HG03571 (cell line): ENCODE measurements at regions not wholly inside any gene's neighbourhood (a gene's known extent, or its start where the extent isn't known, plus 50 kb on each side); places are given as distances from the start of the nearest gene placed in this dataset.

Source experiments
- ATAC-seq: cut with Tn5 transposase; IDR thresholded peaks from one replicate; pipeline ENCODE4 v1.9.1; 2021; ENCODE audit not compliant: unreplicated experiment

DNA sequence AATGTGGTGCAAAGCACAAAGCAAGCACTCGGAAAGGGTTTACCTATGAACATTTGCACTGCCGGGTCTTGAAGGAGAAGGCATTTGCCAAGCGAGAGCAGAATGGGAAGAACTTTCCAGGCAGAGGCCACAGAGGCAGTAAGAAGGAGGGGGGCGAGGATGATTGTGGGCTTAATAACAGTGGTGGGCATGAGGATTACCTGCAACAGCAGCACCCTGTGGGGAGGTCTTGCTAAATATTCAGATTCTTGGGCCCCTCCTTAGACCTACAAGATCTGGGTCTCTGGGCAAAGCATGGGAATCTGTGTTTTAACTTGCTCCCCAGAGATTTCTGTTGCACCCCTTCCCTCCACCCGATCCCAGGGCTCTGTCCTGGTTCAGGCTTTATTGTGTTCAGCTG lies 75.1 kb upstream of the ZBED5 start:
- ATAC-seq, result no peak

DNA sequence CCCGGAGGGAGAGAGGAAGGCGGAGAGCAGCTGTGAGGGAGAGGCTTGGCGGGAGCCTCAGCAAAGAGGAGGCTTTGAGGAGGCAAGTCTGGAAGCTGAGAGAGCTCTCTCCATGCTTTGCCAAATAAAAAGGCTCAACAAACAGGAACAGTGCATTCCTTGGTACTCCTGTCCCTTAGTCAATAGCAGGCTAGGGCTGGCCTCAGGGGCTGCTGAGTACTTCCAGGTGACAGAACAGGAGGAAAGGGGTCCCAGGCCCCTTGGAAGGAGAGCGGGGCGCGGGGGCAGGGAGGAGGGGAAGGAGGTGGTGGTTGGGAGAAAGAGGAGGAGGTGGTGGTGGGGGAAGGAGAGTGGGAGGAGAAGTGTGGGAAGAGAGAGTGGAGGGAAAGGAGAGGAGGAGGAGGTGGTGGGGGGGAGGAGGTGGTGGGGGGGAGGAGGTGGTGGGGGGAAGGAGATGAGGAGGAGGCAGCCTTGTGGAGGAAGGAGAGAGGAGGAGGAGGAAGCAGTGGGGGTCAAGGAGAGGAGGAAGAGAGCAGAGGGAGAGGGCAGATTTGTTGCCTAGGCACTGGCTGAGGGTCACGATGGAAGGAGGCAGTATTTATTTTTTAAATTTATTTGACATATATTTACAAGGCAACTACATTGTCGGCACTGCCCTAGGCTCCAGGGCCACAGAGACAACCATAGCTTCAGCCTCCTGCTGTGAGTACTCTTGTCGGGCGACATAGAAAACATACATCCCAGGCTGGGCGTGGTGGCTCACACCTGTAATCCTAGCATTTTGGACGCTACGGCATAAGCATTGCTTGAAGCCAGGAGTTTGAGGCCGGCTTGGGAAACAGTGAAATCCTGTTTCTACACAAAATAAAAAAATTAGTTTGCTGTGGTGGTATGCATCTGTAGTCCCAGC lies 74.2 kb upstream of the ZBED5 start:
- ATAC-seq, result no peak

DNA sequence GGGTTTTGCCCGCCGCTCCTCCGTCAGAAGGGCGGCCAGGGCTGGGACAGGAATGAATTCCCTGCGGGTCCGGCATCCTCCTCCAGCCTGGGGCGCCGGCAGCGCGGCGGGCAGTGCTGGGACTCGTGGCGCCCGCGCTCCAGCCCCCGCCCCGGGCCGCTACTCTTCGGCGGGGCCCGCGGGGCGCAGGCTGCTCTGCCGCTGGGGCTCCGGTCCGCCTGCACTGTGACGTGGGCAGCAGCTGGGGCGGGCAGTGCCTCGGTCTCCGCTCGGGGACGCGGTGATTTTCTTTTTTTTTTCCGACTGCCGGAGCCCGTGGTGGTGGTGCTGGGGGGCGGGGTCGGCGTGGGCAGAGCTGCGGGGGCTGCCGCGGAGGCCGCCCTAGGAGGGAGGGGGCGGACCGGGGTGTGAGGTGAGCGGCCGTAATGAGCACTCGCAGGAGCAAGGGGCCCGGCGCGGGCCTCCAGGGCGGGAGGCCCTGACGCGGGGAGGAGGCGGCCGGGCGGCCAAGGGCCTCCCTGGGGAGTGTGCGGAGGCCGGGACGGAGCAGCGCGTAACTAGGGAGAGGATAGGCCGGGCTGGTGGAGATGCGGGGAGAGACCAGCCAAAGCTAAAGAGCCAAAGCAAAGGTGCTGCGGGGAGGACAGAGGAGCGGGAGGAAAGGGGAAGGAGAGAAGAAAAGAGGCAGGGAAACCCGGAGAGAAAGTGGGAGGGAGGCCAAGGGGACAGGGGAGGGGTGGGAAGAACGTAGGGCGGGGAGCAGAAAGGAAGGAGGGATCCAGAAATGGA lies 73.3 kb upstream of the ZBED5 start:
- no peak for ATAC-seq

DNA sequence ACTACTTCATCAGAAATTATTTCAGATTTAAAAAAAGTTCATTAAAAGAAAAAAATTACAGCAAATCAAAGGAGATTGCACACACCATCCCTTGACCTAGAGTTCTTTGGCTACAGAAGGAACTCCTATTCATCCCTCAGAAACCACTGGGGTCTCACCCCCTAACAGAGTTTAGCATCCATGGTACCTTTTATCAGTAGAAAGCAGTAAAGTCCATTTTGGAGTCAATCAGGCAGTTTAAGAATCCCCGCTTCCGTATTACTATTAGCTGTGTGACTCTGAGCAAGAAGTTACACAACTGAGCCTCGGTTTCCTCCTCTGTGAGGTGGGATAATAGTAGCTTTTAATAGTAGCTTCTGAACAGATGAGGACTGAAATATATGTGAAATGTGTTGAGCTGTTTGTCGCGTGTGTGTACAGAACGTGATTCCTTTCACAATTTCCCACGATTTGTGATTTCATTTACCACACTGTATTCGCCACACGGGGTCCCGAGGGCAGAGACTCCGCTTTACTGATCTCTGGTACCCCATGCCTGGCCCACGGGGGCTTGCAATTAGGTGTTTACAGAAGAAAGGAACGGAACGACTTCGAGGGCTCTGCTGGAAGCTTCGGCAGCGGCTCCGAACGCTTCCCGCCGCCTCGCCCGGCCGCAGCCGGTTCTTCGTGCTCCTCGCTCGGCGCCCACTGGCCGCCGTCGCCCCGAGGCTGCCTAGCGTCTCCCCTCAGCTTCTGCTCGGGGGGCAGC lies 72.5 kb upstream of the ZBED5 start:
- ATAC-seq, result no peak

DNA sequence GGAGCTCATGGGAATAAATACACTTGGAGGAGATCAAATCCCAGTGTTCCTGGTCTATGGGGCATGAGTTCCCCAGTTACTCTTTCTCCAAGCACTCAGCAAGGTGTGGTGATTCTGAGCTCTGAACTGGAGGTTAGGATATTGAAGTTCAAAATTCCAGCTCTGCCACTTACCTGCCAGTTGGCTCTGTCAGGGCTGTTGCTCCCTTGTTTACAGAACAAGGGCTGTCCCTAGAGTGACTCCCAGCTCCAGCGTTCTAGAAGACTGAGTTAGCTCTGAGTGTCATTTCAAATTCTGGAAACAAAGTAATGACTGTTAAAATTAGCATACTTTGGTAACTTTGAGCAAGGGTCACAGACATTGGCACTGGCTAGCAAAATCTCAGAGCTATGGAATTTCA lies 69.7 kb upstream of the ZBED5 start:
- no peak for ATAC-seq

DNA sequence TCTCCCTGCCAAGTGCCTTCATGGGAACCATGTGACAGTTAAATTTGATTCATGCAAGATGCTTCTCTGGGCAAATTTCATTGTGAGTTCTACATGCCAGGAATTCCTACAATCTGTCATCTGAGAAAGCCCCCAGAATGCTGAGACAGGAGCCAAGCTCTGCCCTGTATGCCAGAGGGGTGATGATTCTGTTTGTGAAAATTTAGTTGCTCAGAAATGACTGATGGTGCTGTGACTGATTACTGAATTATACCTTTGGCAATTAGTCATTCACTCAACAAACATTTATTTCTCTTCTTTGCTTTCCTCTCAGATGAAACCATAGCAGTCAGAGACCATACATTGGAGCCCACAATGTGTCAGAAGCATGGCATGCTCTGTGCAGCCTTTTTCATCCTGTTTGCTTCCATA lies 69.0 kb upstream of the ZBED5 start:
- no peak for ATAC-seq

DNA sequence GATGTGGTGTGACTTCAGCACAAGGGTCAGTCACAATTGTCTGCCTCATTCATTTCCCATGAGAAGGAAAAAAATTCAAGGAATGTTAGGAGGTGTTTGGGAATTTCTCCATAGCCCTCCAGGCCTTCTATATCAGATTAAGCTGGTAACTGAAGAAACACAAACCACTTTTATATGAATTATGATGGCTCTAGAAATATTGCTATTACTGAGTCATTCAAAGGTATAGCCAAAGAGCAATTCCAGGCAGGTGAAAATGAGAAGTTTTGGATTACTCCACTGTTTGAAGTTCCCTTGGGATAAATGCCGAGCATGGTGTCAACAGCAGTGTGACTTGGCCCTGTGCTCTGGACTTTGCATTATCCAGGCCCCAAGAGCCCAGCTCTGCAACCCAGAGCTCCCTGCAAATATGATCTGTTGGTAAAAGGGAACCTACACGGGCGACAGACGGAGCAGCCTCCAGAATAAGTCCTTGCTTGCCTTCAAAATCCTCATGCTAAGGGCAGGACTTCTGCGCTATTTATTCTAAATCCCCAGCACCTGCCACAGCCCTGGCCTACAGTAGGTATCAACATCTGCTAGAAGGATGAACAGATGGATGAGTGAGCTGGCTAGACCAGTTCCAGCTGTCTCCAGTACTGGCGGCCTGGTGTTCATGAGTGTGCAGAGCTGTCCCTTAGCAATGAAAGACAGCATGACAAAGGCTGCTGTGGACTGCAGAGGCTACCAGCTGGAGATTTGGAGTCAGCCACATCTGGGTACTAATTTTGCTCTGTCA lies 67.5 kb upstream of the ZBED5 start:
- no peak for ATAC-seq

DNA sequence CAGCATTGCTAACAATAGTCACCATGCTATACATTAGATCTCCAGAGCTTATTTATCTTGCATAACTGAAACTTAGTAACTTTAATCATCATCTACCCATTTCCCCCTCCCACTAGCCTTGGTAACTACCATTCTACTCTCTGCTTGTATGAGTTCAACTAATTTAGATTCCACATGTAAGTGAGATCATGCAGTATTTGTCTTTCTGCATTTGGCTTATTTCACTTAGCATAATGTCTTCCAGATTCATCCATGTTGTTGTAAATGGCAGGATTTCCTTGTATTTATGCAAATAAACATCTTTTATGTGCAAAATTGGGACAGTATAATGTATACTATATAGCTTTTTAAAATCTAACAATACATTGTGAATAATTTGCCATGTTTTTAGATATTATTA lies 66.0 kb upstream of the ZBED5 start:
- ATAC-seq, result no peak

DNA sequence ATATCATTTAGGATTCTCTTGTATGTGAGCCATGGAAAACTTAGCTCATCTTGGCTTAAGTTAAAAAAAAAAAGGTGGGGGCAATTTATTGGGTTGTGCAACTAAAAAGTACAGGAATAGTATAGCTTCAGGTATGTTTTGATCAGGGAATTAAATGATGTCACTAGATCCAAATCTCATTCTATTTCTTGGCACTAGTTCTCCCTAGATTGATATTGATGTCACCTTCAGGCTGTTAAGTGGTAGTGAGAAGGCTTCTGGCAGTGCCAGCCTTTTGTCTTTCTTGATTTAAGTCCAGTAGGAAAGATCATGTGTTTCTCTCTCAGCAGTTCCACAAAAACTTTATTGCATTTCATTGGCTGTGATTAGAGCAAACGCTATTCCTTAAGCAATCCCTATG lies 65.0 kb upstream of the ZBED5 start:
- ATAC-seq, result no peak

DNA sequence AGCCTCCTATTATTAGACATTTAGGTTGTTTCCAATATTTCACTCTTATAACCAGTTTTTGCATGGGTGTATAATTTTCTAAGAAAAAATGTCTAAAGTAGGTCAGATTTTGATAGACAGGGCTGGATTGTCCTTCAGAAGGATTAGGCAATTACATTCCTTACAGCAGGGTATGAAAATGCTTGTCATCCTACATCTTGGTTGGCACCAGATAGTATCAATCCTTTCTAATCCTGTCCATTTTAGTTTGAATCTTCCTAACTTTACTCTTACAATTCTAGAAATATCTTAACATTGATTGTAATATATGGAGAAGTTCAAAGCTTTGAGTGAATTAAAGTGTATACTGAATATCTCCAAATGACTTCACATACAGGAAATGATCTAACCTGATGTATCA lies 63.0 kb upstream of the ZBED5 start:
- no peak for ATAC-seq

DNA sequence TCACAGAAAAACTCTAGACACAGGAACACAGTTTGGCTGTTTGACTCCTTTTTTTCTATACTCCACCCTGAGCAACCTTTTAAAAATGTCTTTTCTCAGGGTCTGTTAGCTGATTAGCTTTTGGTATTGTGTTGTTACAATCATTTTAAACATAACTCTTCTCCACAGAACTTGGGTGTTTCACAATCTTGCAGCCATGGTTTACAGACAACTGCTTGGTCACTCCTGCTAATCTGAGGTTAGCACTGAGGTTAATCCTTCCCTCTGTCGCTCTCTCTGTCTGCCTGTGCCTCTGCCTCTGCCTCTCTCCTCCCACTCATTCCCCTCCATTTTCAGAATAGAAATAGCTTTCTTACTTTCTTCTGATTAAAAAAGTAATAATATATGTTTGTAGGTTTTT lies 62.4 kb upstream of the ZBED5 start:
- no peak for ATAC-seq

DNA sequence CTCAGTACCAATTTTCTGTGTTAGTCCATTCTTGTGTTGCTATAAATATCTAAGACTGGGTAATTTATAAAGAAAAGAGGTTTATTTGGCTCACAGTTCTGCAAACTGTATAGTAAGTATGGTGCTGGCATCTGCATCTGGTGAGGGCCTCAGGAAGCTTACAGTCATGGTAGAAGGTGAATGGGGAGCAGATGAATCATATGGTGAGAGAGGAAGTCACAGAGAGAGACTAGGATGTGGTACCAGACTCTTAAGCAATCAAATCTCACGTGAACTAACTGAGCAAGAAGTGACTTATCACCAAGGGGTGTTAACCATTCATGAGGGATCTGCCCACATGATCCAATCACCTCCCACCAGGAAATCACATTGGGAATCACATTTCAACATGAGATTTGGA lies 60.8 kb upstream of the ZBED5 start:
- no peak for ATAC-seq

DNA sequence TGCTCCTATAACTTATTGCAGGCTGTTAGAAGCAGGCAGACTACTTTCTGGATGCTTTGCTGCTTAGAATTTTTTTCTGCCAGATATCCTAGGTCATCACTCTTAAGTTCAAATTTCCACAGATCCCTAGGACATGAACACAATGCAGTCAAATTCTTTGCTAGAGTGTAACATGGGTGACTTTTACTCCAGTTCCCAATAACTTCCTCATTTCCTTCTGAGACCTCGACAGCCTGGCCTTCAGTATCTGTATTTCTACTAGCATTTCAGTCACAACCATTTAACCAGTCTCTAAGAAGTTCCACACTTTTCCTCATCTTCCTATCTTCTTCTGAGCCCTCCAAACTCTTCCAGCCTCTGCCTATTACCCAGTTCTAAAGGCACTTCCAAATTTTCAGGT lies 60.4 kb upstream of the ZBED5 start:
- ATAC-seq, result no peak

DNA sequence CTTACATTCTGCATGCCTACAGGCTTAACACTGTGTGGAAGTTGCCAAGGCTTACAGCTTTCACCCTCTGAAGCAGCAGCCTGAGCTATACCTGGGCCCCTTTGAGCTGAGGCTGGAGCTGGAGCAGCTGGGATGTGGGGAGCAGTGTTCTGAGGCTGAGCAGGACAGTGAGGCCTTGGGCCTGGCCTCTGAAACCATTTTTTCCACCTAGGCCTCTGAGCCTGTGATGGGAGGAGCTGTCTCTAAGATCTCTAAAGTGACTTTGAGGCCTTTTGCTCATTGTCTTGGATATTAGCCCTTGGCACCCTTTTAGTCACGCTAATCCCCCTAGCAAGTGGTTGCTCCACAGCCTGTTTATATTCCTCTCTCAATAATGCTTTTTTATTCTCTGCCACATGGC lies 59.9 kb upstream of the ZBED5 start:
- no peak for ATAC-seq

DNA sequence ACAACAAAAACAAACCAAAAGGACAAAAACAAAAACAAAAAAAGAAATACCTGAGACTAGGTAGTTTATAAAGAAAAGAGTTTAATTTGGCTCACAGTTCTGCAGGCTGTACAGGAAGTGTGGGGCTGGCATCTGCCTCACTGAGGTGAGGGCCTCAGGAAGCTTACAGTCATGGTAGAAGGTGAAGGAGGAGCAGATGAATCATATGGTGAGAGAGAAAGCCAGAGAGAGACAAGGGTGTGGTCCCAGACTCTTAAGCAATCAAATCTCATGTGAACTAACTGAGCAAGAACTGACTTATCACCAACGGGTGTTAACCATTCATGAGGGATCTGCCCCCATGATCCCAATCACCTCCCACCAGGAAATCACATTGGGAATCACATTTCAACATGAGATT lies 58.8 kb upstream of the ZBED5 start:
- no peak for ATAC-seq

DNA sequence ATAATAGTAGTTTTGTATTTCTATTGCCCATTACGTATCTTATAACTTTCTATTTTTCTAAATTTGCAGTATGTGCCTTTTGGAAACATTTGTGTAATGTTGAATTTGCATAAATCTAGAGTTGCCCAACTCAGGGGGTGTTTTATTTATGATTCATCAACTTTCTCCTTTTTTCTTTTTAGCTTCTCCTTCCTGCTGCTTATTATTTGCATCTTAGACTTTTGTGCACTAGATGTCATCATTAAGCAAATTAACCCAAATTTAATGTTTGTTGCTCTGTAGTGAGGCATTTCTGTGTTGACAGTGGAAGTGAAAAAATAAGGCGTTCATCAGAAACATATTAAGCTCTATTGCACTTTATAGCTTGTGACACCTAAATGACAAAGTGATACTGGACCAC lies 56.2 kb upstream of the ZBED5 start:
- ATAC-seq, result no peak

DNA sequence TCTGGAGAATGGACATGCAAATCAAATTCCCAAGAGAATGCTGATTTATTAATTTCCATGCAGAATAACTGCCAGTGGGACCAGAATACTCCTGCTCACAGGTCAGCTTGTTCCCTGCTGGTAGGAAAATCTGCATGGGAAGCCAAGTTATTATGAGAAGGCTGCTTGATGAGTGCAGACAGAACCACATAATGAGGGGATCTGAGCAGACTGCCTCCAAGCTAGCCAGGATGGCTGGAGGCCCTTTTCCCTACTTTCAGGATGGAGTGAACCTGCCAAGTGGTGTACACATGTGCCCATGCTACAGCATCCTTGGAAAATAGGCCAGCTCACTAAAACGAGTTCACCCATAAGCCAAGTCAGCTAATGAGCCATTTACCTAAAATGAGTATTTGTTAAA lies 55.2 kb upstream of the ZBED5 start:
- ATAC-seq, result no peak

DNA sequence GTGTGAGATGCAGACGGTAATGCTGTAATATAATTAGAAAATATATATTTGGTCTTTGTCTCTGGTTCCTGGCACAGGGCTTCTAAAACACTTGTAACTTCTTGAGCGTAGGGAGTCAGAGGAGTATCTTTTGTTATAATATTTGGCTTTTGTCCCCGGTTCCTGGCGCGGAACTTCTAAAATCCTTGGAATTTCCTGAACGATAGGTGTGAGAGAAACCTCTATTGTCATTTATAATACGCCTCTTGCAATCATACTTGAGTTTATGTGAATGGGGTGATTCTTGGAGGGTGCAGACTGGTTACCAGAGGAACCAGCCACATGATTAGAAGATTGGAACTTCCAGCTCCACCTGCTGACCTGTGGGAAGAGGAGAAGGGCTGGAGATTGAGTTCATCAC lies 54.1 kb upstream of the ZBED5 start:
- no peak for ATAC-seq

DNA sequence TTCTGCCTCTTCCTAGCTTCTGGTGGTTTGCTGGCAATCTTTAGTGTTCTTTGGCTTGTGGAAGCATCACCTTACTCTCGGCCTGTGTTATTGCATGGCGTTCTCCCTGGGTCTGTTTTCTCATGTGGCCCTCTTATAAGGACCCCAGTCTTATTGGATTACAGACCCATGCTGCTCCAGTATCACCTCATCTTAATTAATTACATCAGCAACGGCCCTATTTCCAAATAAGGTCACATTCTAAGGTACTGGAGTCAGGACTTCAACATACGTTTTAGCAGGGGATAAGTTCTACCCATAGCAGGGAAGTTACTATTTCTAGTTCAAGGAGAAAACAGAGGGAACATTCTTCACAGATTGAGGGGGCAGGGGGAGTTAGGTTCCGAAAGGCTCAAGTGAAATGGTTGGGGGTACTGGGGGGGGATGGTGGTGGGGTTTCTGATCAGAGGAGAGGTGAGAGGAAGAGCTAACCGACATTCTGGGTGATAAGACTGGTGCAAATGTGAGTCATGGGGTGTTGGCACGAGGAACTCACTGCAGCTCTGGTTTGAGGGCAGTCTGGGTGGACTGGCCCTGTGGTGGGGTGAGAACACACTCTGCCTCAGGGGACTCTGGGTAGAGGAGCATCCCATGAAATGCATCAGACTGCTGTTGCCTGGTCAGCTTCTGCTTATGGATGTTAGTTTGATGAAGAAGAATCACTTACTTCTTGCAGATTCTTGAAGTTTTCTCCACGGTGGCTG lies 51.5 kb upstream of the ZBED5 start:
- no peak for ATAC-seq

DNA sequence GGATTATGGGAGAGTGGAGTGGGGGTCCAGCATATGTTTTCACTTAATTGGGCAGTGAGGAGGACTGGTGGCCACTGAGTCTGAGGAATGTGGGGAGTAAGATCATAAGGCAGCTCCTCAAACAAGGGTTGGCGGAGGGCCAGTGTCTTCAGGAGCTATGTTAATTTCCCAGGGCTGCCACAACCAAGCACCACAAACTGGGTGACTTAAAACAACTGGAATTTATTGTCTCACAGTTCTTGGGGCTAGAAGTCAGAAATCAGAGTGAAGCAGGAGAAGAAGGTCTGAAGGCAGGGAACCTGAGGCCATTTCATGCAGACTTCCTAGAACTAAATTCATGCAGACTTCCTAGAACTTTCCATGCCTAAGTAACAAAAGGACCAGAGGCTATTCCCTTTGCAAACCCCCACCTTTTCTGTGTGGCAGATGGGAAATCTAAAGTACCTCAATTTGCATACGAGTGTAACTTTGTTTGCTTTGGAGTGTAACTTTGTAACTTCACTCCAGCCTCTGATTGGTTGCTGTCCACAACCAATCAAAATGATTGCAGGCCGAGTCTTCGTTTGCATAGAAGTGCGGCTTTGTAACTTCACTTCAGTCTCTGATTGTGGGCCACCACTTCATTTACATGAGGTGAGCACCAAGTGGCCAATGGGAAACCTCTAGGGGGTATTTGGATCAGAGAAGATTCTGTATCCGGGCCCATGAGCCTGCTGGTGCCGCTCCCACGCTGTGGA lies 50.5 kb upstream of the ZBED5 start:
- no peak for ATAC-seq
